Ureter (tissue), 1 donor: ENCODE measurements at regions not wholly inside any gene's neighbourhood (a gene's known extent, or its start where the extent isn't known, plus 50 kb on each side); places are given as distances from the start of the nearest gene placed in this dataset.

ENCODE experiments used
- DNase-seq: peaks from one replicate; pipeline ENCODE4 v3.0.0-alpha.2; 2020; ENCODE audit warnings: low spot score
- donor health status: DM: yes; HTN: yes; CAD: no.

DNA sequence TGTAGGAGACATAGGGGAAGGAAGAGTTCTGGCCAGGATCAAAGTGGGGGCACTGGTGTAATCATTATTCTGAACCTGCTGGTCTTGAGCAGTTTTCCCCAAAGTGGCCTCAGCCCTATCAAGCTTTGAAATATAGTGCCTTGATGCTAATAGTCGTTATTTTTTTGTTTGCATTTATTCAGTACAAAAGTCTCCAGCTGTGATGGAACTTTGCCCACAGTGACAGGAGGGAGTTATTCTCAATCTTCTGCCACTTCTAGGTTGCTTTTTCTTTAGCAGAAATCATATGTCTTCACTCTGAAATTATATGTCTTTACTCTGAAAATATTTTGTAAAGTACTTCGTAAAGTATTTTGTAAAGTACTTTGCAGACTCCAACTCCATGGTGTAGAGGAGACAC is 93.1 kb downstream of the FAT3 start:
- DNase-seq, result no peak

- DNase-seq, result no peak
Measured at GRCh38 chr11:92322225-92322624, 97.6 kb downstream of the FAT3 start.

- no peak for DNase-seq
Measured at GRCh38 chr11:92324890-92325289, 100.3 kb downstream of the FAT3 start.

GRCh38 chr11:92325416-92325815 is 100.8 kb downstream of the FAT3 start:
- DNase-seq, result no peak

DNA sequence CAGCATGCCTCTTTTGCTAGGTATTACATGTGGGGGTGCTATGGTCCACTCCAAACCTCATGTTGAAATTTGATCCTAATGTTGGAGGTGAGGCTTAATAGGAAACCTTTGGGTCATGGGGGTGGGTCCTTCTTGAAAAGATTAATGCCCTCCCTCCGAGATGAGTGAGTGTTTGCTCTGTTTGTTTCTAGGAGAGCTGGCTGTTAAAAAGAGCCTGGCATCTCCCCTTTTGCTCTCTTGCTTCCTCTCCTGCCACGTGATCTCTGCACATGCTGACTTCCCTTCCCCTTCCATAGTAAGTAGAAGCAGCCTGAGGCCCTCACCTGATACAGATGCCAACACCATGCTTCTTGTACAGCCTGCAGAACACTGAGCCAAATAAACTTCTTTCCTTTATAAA is 104.5 kb downstream of the FAT3 start:
- DNase-seq, result no peak

DNA sequence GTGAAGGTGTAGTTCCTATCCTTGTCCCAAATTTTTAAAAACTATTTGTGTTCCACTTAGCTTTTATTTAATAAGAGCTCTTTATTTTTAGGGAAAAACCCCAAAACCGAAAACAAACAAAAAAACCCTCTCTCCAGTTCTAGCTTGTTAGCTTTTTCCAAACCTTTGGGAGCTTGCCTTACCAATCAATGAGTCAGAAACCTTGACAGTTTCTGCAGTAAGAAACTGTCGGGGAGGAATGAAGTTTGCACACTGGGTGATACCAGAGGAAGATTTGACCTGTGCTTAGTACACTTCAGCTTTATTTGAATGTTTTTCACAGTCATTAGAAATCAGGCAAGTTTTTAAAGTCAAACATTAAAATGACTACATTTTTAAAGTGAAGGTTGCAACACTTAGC is 105.0 kb downstream of the FAT3 start:
- DNase-seq, result no peak

- no peak for DNase-seq
Measured at GRCh38 chr11:92330114-92330513, 105.5 kb downstream of the FAT3 start.

DNA sequence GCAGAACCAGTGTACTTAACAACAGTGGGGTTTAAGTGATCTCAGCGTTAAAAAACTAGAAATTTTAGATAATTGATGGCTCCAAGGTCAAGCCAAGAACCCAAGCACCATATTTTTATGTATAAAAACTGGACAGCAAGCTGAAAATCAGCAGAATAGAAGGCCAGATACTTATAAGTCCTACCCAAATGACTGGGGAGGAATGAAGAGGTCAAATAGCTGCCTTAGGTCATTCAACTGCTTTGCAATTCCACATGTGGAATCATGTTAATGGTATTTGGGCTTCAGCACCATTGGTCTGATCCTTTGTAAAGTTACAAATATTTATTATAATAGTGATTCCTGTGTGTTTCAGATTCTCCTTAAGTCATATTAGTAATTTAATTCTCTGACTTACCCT is 108.4 kb downstream of the FAT3 start:
- no peak for DNase-seq

DNA sequence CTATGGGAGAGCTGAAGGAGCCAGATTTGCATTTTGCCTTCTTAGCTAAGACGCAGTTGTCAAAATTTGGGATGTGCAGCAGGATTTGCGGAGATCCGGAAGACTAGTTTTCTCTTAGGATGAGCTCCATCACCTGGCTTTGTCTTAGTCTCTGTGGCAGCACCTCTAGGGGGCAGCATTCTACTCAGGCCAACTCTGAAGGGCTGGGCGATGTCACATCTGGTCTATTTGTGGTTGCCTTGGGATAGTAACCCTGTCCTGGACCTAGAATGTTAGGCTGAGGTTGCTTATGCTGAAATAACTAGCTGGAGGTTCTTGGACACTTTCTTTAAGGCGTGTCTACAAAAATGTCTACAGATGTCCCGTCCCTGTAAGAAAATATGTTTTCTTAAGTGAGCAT is 116.2 kb downstream of the FAT3 start:
- no peak for DNase-seq

- no peak for DNase-seq
Measured at GRCh38 chr11:92342034-92342720, 117.6 kb downstream of the FAT3 start.

GRCh38 chr11:92342886-92343285 is 118.3 kb downstream of the FAT3 start:
- DNase-seq, result no peak

- DNase-seq, result no peak
Measured at GRCh38 chr11:92346220-92346619, 121.6 kb downstream of the FAT3 start.

DNA sequence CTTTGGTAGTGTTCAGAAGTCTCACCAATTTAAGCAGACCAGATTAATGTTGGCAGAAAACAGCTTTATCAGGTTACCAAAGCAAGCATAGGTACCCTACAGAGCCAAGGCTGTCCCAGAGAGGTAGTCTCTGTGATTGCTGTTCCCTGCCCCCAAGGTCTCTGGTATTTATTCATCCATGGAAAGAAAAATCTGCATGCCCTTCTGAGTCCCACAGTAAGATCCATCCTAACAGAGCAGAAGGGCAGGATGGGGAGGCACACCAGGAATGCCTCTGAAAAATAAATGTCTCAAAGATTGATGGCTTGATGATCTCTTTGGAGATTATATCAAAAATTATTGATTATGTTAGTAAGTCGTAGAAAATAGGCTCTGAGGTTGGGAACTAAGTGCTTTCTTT is 122.8 kb downstream of the FAT3 start:
- no peak for DNase-seq

DNA sequence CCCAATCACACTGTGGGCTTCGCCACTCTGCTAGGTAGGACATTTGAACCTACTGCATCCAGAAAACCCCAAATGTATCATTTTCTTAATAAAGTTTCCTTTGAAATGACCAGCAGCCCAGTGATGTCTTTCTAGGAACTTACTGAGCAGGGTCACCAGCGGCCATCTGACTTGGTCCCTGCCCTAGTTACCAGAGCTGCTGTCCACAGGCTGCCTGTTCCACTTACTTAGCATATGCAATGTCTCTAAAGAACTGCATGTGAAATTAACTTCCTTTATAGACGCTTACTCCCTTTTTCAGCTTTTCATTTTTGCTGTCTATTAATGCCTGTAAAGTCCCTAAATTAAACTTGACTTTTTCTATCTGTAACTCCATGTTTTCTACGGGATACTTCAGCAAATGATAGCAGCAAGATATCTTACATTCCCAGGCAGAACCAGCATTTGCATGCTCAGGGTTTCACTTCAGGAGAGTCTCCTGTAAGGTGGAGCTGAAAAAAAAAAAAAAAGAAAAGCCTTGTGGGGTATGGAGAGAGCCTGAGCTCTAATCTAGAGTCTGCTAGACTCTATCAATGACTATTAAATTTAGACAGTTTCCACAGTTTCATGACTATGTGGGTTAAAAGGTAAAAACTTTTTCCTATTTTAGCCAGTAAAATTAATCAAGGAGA is 125.0 kb downstream of the FAT3 start:
- no peak for DNase-seq

DNA sequence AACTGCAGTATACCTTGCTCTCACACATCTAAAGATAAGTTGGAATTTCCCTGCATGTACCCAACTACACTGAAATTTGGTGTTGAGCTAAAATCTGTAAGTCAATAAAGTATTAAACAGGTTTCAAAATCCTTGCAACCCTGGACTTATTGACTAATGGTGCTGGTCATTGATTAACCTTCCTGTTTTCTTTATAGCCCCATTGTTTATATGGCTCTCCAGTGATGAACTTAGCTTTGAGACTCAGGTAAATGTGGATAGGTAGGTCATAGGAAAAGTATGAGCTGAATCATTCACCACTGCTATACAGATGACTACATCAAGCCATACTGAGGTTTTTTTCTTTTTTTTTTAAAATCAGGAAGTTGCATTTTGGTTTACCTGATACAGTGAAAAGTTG is 132.7 kb downstream of the FAT3 start:
- no peak for DNase-seq

- DNase-seq, result no peak
Measured at GRCh38 chr11:92357841-92358240, 133.2 kb downstream of the FAT3 start.

- no peak for DNase-seq
Measured at GRCh38 chr11:92361551-92361950, 136.9 kb downstream of the FAT3 start.

GRCh38 chr11:92362989-92363388 is 138.4 kb downstream of the FAT3 start:
- no peak for DNase-seq

DNA sequence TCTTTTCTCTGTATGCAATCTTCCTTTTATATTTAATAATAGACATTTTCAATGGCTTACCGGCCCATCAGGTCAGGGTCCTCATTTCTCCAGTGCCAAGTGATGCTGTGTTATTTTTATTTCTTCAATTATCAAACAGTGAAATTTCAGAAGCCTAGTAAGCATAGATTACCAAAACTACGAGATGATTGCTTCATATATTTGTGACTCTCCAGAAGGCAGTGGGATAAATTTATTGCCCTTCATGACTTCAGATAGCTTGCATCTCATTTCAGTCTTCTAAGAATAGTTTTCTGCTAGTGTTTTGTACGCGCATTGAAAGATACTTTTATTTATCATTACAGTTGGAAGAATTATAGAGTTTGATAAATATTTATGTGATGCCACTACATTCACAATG is 139.6 kb downstream of the FAT3 start:
- DNase-seq, result no peak

DNA sequence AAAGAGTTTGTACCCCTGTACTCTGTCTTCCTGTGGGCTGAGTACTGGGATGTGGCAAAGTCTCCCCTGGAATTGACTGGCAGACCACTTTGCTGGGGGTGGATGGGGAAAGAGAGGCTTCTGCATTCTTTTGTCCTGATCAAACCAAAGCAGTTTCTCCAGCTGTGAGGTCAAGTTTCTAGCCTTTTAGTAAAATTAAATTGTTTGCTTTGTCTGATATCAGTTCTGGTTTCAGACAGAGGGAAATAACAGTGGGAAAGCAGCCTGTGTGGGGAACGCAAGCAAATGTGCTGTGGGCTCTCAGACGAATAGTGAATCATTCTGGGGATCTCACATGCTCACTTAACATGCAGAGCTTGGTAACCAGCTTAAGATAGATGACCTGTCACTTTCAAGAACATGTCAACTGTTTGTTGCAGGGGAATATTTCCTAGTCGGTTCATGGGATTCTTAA is 151.6 kb downstream of the FAT3 start:
- DNase-seq, result no peak

DNA sequence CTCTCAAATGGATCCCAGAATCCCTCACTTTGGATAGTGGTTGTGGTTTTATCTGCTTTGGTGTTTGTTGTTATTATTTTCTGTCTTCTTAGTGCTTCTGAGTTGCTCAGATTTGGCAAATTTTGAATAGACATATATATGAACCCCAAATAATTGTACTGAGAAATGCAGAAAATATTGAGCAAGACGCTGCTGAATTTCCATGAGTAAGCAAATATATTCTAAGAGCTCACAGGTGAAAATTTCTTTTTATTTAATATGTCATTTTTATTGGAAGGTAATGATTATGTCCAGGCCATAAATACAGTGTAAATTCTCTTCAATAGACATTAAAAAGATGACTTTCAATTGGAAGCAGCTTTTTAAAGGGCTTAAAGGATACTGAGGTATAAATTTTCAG is 152.1 kb downstream of the FAT3 start:
- DNase-seq, result no peak

DNA sequence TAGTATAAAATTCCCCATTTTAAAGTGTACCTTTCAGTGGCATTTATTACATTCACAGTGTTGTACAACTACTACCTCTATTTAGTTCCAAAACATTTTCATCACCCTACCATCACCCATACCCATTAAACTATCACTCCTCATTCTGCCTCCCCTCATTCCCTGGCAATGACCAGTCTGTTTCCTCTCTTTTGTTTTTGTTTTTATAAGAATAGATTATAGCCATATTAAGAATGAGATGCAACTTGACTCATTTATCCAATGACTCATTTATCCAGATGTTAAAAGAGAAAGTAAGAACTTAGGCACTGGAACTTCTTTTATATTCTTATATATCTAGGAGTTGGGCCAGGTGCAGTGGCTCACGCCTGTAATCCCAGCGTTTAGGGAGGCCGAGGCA is 156.3 kb downstream of the FAT3 start:
- DNase-seq, result no peak

DNA sequence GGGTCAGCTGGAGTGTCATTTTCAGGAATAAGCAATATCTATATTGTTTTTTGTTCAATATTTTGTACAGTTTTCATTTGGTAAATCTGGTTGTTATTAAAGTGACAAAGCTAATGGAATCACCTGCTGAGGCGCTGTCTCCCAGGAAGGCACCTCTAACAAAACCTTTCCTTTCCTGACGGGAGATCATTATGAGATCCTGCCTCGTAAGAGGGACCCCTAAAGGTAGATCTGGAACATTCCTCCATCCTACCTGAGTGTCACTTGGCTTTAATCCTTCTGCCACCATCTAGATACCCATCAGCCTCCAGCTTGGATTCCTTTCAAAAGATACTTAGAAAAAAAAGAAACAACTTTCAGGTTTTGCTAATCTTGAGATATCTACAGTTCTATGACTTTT is 157.7 kb downstream of the FAT3 start:
- no peak for DNase-seq

DNA sequence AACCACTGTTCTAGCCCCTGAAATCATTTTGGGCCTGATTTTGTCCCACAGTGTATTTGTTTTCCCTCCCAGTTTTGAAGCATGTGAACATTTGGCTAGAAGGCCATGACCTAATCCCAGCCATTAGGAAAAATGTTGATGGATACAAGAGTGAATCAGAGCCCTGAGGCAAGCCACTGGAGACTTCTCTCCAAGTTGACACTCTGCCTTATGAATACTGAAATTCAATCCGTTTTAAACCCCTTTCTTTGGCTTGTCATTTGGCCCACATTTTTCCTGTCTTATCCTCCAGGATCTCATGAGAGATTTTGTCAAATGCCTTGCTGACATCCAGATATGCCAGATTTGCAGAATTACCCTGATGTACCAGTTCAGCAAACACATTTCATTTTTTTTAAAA is 158.8 kb downstream of the FAT3 start:
- no peak for DNase-seq
